GM06990 (cell line): ENCODE measurements at regions not wholly inside any gene's neighbourhood (a gene's known extent, or its start where the extent isn't known, plus 50 kb on each side); places are given as distances from the start of the nearest gene placed in this dataset.

Experiments
- DNase-seq: peaks from one replicate; pipeline ENCODE4 v3.0.0-alpha.2; 2011; ENCODE audit not compliant: insufficient read length; ENCODE audit errors: extremely low read depth
- H3K27me3 ChIP-seq: replicated peaks from 2 replicates; pipeline ENCODE4 v1.6.0; 2011; ENCODE audit warnings: low read length; ENCODE audit not compliant: control insufficient read depth, insufficient read depth
- H3K36me3 ChIP-seq: 2 replicates; pipeline ENCODE4 v1.5.1; 2011; ENCODE audit warnings: low read length; ENCODE audit not compliant: control insufficient read depth, insufficient read depth
- H3K4me3 ChIP-seq: replicated peaks from 2 replicates; pipeline ENCODE4 v1.5.1; 2011; ENCODE audit warnings: low read depth, mild to moderate bottlenecking, control low read depth, low read length
- TF ChIP-seq, protein P1 (sequence below): IDR thresholded peaks from 2 replicates; pipeline ENCODE4 v1.5.1; 2011; ENCODE audit warnings: low read length, control low read depth, mild to moderate bottlenecking, inconsistent platforms; ENCODE audit not compliant: insufficient read depth, poor library complexity, severe bottlenecking

DNA sequence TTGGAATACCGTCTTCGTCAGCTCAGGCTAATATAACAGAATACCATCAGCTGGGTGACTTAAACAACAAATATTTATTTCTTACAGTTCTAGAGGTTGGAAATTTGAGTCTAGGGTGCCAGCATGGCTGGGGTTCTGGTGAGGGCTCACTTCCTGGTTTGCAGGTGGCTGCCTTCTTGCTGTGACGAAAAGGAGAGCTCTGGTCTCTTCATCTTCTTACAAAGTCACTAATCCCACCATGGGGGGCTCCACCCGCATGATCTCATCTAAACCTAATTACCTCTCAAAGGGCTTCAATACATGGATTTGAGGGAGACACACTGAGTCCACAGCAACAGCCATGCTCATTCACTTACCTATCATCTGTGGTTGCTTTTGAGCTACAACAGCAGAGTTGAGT is 78.3 kb downstream of the PSMG1 start:
- H3K4me3 ChIP-seq: no peak overlapping the region
- DNase-seq: no peak
- TF ChIP-seq, protein P1, sequence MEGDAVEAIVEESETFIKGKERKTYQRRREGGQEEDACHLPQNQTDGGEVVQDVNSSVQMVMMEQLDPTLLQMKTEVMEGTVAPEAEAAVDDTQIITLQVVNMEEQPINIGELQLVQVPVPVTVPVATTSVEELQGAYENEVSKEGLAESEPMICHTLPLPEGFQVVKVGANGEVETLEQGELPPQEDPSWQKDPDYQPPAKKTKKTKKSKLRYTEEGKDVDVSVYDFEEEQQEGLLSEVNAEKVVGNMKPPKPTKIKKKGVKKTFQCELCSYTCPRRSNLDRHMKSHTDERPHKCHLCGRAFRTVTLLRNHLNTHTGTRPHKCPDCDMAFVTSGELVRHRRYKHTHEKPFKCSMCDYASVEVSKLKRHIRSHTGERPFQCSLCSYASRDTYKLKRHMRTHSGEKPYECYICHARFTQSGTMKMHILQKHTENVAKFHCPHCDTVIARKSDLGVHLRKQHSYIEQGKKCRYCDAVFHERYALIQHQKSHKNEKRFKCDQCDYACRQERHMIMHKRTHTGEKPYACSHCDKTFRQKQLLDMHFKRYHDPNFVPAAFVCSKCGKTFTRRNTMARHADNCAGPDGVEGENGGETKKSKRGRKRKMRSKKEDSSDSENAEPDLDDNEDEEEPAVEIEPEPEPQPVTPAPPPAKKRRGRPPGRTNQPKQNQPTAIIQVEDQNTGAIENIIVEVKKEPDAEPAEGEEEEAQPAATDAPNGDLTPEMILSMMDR: no peak
- peaks cover 2% of the 10 kb centered on the region for H3K27me3 ChIP-seq
- no peaks in the 10 kb centered on the region for H3K36me3 ChIP-seq

DNA sequence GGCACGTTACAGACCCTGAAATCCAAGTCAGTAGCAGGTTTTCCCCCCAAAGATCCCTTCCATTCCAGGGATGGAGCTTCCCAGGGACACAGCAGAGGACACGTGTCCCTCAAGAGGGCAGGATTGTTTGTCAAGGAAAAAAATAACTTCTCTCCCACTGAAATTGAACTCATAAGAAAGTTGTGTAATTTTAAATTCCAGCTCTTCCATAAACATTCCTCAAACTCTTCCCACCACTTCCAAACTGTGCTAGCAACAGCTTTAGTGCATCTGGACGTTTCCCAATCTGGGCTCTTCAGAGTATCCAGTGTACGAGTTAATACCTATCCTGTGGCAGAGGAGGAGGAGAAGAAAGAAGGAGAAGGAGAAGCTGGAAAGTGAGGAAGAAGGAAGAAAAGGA is 79.6 kb downstream of the PSMG1 start:
- no peaks in the 10 kb centered on the region; the same call in 1 of the 2 replicates for H3K27me3 ChIP-seq
- DNase-seq: no peak
- H3K36me3 ChIP-seq: no peaks in the 10 kb centered on the region
- H3K4me3 ChIP-seq: no peak overlapping the region
- TF ChIP-seq, protein P1: no peak

DNA sequence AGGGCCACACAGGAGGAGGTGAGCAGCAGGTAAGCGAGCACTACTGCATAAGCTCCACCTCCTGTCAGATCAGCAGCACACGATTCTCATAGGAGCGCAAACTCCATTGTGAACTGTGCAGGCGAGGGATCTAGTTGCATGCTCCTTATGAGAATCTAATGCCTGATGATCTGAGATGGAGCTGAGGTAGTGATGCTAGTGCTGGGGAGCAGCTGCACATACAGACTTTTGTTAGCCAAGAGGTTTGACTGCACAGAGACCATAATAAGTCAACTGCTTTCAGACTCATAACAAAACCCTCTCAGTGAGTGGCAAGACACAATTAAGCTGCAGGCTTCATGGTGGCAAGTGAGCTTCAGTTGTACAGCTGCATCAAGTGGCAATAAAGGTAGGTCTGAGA is 83.4 kb downstream of the PSMG1 start:
- Histone ChIP-seq H3K4me3 (no peak overlapping the region), H3K36me3 (no peaks in the 10 kb centered on the region), H3K27me3 (no peaks in the 10 kb centered on the region; the same call in 1 of the 2 replicates)
- DNase-seq: no peak
- TF ChIP-seq, protein P1: no peak

DNA sequence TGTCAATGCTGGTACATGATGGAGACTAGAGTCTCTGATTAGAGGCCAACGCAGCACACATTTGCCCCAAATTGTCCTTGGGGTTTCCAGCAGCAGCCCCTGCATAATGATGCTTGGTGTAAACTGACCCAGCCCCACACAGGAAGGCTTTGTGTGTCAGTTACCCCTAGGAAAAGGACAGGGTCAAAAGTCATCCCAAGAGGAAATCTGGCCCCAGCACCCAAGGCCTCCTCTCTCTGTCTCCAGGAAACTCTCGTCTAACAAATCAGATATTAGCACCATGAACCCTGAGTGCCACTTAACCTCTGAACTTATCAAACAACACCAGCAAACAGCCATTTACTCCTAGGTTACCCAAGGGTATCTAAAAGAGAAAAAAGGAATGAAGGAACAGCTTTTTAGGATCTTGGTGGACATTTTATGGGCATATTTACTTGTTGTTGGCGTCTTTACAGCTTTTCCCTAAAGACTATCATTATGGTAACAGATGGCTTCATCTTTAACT is 84.5 kb downstream of the PSMG1 start:
- Histone ChIP-seq H3K27me3 (no peaks in the 10 kb centered on the region; the same call in 1 of the 2 replicates), H3K36me3 (no peaks in the 10 kb centered on the region), H3K4me3 (no peak overlapping the region)
- TF ChIP-seq, protein P1: no peak
- no peak for DNase-seq

DNA sequence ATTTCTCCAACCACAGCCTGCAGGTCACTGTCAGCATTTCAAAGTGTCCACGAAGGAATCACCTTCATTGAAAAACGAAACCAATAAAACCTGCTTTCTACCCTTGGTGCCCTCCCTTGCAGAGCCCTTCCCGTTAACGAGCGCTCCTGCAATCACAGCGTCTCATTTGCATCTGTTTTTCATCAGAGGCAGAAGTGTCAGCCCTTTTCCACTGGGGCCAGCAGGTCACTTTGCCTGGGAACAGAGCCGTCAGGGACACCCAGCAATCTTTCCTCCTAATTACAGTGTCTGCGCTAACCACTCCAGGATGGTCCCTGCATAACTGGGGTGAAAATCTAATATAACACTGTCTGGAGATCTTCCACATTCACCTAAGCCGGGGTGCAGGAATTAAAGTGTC is 85.3 kb downstream of the PSMG1 start:
- Histone ChIP-seq H3K4me3 (no peak overlapping the region), H3K27me3 (no peaks in the 10 kb centered on the region; the same call in 1 of the 2 replicates), H3K36me3 (no peaks in the 10 kb centered on the region)
- DNase-seq: no peak
- TF ChIP-seq, protein P1: no peak

DNA sequence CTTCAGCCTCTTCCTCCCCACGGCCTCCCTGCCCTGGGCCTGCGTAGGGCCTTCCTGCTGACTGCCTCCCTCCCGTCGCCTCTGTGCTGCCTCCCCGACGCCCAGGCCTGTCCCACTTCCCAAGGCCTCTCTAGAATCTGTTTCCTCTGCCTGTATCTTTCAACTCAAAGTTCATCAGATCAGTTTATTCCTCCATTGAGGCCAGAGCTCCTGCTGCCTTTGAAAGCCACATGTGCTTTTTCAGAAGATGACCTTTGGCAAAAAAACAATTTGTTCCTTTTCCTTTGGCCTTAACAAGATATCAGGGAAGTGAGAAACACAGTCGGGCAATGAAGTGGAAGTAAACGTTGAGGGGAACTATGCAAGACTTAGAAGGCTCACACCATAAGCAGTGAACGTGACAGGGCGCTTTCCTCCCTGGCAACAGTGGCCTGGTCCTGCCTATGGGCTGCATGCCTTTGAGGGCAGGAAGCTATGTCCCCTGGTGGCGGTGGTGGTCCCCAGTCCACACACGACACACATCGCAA is 85.9 kb downstream of the PSMG1 start:
- Histone ChIP-seq H3K27me3 (no peaks in the 10 kb centered on the region; the same call in 1 of the 2 replicates), H3K4me3 (no peak overlapping the region), H3K36me3 (no peaks in the 10 kb centered on the region)
- no peak for DNase-seq
- TF ChIP-seq, protein P1: no peak
